Lung microvascular endothelial cell (primary cell): ENCODE measurements at regions not wholly inside any gene's neighbourhood (a gene's known extent, or its start where the extent isn't known, plus 50 kb on each side); places are given as distances from the start of the nearest gene placed in this dataset.

Experiments used
- DNase-seq, 2 donors: peaks; one replicate each; pipeline versions ENCODE4 v3.0.0 to v3.0.0-alpha.2; 2010; ENCODE audit warnings: low read depth in 2 of 2

DNA sequence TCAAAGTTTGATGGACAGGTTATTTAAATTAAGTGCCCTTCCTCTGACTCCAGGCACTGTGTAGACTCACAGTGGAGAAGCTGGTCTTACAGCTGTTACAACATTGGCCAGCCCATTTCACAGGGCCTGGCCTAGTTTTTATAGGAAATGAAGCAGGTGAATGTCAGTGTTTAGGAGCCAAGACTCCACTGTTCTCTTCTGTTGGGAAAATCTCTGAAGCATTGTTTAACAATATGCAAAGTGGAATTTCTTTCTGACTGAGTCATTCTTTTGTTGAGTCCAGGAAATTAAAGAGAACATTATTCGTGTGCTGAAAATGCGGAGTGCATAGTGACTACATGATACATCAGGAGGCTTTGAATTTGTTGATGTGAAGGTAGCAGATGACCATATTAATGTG, 64.7 kb downstream of the ARRDC4 start:
- DNase-seq: peak; percentile 2 to 54

DNA sequence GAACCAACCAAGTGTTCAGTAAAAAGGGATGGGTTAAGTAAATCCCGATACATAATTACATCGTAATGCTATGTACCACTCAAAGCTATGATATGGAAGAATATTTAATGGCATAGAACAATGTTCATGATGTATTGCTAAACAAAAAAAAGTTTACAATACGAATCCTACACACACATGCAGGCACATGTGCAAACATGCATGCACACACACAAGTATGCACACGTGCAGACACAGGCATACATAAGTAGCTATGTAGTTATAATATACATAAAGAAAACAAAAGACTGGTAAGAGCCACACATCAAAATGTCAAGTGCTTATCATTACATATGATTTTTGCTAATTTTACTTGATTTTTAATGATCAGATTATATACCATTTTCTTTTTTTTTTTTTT, 74.2 kb downstream of the ARRDC4 start:
- no peak for DNase-seq

DNA sequence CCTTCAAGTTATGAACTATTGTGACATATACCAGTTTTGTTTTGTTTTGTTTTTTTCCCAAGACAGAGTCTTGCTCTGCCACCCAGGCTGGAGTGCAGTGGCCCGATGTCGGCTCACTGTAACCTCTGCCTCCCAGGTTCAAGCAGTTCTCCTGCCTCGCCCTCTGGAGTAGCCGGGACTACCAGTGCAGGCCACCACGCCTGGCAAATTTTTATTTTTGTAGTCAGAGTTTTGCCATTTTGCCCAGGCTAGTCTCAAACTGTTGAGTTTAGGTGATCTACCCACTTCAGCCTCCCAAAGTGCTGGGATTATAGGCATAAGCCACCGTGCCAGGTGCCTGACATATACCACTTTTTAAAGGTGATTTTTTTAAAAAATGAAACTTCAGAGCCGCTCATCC, 74.6 kb downstream of the ARRDC4 start:
- DNase-seq: no peak

DNA sequence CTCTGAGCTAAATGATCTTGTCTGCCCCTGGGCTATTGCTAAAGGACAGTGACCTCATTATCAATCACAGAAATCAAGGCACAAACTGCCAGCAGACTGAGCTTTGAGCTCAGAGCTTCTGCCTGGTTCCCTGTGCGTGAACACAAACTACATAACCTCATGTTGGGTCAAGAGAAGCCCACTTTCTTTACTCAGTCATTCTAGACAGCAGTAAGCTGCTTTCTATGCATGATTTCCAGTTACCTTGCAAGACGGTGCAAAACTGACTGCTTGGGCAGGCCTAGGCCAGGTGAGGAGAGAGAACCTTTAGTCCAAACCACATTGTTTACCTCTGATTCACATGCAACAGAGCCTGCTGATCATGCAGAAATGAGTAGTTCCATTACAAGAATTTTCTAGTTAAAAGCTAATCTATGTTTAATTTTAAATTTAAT, 75.1 kb downstream of the ARRDC4 start:
- no peak for DNase-seq

DNA sequence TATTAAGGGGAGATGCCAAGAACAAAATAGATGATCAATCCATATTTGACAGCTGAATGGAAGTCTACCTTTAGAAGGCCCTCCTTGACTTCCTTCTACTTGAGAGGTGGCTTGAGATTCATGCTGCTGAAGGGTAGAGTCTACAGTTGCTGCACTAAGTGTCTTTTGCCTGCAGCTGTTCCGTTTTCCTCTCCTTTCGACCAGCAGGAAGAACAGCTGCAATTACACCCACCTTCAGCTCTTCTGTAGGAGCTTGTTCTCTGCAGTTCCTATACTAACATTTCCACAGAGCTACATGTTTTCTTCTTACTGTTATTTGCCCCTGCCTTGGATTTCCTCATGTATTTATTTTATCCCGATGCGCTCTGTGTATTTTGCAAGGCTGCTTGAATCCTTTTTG, 79.1 kb downstream of the ARRDC4 start:
- no peak for DNase-seq

DNA sequence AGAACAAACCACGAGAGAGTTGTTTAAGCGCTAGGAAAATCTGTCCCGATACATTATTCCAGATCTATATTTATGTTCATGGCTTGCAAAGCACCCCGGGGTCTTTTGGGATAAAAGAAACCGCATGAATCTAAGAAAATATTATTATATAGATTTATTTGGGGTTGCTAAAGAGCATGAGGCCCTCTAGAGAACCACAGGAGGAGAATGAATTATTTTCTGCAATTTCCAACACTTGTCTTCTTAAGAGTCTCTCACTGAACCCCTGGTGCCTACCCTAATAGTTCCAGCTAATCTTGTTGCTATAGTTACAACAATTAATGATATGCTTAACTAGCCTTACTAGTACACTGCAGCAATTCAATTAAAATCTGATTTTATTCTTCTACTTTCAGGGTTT, 79.6 kb downstream of the ARRDC4 start:
- no peak for DNase-seq

DNA sequence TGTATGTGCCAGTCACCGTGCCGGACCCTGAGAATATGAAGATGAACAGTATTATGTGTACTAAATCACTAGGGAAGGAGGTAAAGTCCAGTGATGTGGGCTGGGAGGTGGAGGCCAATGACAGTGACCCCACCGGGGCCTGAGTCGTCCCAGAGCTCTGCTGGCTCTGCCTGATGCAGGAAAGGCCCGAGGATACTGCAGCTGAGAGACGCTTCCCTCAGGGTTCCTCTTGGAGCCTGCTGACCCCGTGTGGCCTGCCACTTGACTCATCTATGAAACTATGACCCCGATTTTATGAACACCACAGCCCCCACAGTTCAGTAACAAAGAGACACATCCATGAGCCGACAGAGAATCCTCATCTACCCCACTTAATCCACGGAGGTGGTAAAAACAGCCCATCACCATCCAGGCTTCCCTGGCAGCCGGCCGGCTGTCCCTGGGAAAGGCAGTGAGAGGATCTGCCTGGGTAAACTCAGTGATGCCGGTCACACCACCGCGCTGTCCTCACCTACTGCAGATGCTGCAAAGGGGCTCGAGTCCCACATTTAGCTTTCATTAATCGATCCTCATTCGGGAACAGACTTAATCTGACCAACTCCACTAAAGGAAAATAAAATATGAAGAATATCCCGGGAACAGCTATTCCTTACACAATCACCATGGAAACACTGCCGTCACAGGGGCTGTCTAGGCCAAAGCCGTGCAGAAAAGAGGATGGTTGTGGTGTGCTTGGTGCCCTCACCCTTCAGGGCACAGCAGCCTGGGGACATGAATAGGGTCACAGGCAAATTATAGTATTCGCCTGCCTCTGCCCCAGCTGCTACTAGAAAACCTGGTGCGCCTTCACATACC, 82.9 kb downstream of the ARRDC4 start:
- DNase-seq: no peak

DNA sequence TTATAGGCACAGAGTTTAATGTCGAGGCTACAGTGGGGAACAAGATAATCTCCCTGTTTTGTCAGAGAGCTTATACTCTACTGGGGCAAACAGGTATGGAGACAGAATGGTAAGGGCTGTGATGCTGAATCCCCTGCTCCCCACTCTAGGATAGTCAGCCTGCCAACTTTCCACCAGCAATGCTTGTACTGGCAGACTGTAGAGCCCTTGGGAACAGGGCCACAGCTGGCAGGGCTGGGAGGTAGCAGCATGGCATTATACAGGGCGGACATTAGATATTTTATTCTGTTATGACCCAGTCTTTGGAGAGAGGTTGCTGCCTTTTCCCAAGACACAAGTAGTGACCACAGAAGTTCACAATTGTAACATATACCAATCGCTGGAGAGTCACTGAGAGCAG, 91.2 kb downstream of the ARRDC4 start:
- DNase-seq: no peak

DNA sequence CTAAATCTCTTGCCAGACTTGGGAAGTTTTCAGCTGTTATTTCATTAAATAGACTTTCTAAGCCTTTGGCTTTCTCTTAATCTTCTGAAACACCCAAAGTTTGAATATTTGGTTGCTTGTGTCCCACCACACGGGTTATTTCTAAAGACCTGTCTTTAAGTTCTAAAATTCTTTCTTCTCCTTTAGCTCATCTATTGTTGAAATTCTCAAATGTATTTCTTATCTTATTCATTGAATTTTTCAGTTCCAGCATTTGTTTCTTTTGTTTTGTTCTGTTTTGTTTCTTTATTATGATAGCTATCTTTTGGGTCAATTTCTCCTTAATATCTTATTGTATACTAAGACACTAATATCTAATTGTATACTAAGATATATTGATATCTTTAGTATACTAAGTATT, 97.0 kb downstream of the ARRDC4 start:
- DNase-seq: no peak

DNA sequence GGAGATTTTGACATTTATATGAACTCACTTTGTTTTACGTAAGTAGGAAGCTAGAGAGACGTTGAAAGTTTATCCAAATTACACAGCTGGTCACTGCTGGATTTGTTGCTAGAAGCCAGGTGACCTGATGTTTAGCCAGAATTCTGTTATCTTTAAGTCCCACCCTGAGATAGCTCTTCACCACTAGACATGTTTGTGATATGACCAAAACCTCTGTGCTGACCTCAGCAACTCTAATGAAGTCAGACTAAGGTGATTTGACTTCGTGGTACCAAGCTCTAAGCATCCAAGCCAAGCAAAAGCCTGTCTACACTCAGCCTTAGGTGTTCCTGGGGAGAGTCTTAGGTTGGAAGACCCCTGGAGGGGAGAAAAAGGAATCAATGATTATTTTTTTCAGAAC, 102.4 kb downstream of the ARRDC4 start:
- DNase-seq: no peak

DNA sequence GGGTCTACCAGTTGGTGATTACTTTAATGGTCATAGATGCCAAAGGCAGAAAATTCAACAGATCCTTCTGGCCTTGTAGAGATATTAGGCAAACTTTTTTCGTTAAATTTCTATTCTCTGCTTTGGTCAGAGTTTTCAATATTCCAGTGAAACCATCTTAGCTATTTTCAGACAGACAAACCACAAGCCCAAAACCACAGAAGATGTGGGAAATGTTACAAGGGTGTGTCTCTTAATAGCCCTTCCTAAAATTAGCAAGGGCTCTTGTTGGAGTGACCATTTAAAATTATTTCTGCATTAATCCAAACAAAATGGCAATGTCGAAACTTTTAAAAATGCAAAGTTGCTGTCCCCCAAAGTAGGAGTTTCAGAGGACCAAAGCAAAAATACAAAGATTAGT, 102.8 kb downstream of the ARRDC4 start:
- no peak for DNase-seq

DNA sequence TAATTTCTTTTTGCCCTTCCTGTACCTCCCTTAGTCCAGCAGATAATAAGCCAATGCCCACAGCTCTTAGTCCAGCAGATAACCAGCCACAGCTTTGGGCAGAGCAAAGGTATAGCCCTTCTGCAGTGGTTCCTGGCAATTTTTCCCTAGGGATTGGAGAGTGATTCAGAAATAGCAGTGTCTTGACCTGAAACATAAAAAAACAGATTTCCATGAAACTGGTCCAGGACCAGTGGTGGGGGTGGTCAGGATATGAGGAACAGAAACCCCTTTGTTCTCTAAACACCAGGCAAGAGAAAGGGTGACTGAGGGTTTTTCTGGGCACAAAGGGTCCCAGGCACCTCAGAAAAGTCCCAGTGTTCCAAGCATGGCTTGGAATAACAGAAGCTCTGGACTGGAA, 103.4 kb downstream of the ARRDC4 start:
- DNase-seq: no peak

DNA sequence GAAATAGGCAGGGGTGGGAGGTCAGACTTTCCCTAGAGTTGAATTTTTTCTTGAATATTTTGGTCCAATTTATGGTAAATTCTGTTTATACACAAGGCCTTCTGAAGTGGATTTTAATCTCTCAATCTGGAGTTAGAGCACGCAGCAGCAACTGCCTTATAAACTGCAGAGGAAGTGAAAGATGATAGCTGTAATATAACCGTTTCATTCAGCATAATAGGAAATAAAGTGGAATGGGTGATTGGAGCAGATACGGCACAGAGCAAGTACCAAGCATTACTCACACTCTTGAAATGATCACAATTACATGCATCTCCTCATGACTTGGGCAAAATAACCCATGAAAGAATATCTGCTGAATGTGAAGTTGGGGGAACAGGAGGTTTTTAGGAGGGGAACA, 106.8 kb downstream of the ARRDC4 start:
- DNase-seq: no peak

DNA sequence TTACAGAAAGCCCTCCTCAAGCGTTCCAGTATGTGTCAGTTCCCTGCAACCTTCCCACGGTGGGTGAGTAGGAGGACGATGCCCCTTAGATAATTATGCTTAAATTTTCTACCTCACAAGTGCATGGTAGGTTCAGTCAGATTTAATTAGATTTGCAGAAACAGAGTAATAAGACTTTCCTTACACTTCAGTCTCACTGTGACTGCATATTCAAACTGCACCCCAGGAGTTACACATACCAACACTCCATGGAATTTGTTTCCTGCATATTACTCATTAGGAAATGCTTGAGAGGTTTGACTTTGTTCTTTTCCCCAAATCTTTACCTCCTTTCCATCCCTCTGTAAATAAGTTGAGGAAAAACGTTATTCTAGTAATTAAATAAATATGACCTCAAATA, 108.8 kb downstream of the ARRDC4 start:
- DNase-seq: no peak

DNA sequence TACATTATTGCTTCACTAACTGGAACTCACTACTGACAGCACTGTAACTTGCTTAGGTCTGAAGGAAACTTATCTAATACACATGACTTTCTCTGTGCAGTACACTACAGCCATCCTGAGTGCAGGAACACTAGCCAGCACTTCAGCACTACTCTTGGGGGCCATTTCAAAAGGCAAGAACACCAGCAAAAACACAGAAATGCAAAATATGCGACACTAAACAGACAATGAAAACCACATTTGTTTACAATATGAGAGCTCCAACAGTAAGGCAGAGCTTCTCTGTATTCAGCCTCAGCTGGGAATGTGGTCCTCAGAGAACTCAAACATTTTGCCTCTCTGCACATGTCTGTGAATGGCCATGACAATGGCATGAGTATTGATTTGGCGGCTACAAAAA, 109.6 kb downstream of the ARRDC4 start:
- DNase-seq: no peak

DNA sequence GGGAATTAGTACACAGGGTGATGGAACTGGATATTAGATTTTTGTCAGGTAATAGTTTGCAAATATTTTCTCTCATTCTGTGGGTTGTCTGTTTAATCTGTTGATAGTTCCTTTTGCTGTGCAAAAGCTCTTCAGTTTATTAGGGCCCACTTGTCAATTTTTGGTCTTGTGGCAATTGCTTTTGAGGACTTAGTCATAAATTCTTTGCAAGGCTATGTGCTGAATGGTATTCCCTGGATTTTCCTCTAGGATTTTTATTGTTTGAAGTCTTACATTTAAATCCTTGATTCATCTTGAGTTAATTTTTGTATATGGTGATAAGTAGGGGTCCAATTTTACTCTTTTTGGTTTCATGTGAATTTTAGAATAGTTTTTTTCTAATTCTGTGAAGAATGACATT, 111.3 kb downstream of the ARRDC4 start:
- no peak for DNase-seq

DNA sequence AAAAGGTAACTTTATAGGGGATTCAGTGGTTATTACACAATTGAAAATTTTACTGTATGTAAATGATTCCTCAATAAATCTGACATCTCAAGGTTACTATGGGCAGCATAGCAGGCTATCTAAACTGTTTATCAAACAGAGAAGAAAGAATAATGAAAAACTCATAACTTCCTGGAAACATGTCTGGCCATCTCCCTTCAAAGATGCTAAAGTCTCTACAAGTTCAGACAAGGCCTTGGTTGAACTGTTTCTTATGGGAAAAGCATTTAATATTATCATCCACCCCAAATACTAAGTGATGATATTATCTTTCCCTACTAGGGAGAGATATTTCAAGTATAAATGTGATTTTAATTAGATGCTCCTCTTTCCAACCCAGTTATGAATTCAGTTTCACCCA, 114.9 kb downstream of the ARRDC4 start:
- DNase-seq: no peak

DNA sequence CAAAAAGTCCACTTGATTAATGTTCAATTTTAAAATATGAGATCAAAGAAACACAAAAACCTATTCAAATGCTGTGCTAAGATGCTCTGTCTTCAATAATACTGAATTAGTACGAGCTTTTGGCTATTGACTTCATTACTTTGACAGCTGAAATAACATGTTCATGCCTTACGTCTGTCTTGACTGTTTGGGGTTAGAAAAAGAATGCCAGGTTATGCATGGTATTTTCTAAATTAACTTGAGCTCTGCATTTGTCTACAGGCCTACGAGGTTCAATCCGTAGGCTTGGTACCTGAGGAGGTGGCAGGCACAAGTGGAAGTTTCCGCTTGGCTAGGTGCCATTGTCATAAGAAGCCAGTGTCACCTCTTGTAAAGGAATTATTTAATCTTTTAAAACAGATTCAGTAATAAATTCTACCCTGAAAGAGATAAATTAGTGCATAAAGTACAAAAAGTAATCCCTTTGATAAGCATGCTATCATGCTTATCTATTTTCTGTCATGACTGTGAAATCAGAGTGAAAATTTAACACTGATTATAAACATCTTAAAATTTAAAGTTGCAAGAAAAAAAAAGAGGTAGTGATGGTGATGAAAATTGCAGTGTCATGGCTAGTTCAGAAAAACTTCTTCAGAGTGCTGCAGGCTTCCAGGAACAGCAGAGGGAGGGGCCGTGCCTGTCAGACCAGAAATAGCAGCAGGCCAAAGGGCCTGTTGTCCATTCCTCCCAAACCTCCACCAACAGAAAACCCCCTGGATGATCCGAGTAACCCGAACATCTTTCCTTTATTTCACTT, 115.7 kb downstream of the ARRDC4 start:
- no peak for DNase-seq

DNA sequence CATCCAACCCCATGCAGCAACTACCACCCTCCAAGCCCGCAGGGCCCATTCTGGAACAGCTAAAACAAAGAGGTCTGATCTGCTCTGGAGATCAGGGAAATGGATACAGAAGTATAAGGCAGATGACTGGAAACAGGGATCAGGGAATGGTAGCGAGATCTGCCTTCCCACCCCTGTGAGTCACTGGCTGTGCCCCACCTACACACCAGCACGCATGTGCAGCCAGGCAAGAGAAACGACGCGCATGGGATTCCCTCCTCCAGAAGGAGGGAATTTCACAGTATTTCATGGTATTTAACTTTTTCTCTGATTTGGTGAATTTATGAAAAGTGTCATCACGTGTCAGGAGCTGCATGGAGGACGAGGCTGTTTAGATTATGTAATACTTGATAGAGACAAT, 116.7 kb downstream of the ARRDC4 start:
- no peak for DNase-seq

DNA sequence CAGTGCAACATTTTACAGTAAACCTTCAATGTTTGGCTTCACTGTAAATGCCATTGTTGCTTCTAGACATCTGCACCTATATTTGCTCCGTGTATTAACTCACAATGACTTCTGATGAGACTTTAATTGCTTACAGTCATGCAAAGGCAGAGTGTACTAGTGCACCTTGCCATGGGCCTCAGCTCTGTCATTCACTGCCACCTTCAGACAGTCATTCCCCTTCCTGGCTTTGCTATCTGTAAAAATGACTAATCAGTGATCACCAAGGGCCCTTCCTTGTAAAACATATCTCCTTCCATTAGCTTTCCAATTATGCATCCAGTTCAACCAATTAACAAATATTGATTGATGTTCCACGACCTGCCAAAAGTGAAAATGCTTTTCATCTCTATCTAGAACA, 120.3 kb downstream of the ARRDC4 start:
- no peak for DNase-seq

DNA sequence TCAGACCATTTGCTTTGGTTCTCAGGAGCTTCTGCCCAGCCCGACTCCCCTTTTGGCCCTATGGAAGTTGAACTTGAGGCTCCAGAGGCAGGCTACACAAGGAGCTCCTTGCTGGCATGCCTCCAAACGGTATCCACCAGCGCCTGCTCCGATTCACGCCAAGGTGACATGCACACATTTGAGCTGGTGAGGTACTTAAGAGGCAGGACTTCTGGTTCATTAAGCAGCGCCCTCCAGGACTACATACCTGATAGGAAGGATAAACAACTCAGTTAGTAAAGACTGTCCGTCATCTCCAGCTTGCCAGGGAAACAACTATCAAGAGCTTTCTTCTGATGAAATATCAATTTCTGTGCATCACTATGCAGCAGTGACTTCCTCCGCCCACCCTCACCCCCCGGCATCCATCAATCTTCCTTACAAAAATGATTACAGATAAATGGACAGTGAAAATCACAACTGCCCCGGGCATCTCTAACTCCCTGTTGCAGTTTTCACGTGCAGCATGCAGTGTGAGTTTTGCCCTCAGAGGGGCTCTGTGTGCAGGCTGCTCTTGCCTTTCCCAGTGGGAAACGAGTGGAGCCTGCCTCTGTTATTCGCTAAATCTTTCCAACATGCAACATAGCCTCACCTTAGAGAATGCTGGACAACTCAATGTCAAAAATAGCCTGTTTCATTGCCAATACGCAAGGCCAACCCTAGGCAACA, 122.9 kb downstream of the ARRDC4 start:
- no peak for DNase-seq

DNA sequence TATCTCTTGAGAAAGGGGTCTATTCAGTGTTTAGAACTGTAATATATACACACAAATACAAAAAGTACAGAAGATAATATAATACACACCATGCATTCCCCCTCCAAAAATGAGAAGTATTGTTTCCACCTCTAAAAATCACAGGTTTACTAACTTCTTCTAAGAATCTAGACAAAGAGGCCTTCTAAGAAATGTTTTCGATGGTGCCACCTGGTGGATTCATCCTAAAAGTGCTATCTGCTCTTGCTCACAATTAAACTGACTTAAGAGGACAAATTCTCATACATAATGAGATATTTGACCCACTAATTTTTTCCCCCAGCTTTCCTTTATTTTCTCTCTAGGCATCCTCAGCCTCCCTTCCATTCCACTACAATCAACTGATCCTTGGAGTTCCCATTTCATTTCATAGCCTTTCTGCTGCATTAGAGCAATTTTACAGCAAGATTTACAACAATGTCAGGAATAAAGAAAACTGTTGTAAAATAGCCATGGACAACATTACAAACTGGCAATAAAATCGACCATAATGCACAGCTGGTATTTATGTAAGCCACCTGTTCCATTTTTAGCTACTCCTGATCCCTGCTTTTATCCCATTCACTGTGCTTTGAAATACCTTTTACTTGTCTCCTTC, 124.6 kb downstream of the ARRDC4 start:
- DNase-seq: peak; percentile 52 to 58
